ENCODE measurements at regions not wholly inside any gene's neighbourhood (a gene's known extent, or its start where the extent isn't known, plus 50 kb on each side); places are given as distances from the start of the nearest gene placed in this dataset.

DNA sequence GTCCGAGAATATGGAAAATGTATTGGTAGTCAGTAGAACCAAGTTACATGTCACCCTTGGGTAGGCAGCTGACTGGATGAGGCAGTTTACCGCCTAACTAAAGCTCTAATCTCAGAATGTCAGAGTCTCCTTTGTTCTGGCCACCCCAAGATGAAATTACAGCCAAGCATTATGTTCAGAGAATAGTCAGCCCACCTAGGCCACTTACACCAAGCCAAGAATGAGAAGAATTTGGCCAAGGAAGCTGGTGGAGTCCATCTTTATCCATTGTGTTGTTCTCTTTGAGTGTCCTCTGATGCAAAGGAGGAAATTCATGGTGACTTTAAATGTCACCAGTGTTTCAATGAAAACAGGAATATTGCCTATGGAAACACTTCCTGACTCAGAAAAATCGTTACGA, 275.1 kb upstream of the MAP3K1 start:
- Histone ChIP-seq H3K27ac (ENCODE audit: low read depth, low read length) (no peak overlapping the region), H3K36me3 (ENCODE audit: control insufficient read depth, insufficient read depth, low read length) (no peaks in the 10 kb centered on the region), H3K27me3 (ENCODE audit: control insufficient read depth, insufficient read depth, low read length) (no peaks in the 10 kb centered on the region), H3K9me3 (ENCODE audit: control insufficient read depth, insufficient read depth, low read depth, low read length) (no peaks in the 10 kb centered on the region), H3K9ac (ENCODE audit: low read length) (no peak overlapping the region), H3K4me1 (ENCODE audit: control insufficient read depth, insufficient read depth, low read length) (peaks cover 5% of the 10 kb centered on the region; the same call in 1 of the 2 replicates), H3K4me3 (ENCODE audit: low read depth, low read length) (no peak overlapping the region)

GRCh38 chr5:56538580-56538979, 276.8 kb upstream of the MAP3K1 start:
- Histone ChIP-seq H3K4me1 (ENCODE audit: control insufficient read depth, insufficient read depth, low read length) (peaks cover 18% of the 10 kb centered on the region; the same call in 1 of the 2 replicates), H3K27me3 (ENCODE audit: control insufficient read depth, insufficient read depth, low read length) (no peaks in the 10 kb centered on the region), H3K27ac (ENCODE audit: low read depth, low read length) (no peak overlapping the region), H3K4me3 (ENCODE audit: low read depth, low read length) (no peak overlapping the region), H3K36me3 (ENCODE audit: control insufficient read depth, insufficient read depth, low read length) (no peaks in the 10 kb centered on the region), H3K9me3 (ENCODE audit: control insufficient read depth, insufficient read depth, low read depth, low read length) (no peaks in the 10 kb centered on the region), H3K9ac (ENCODE audit: low read length) (no peak overlapping the region)

GRCh38 chr5:56535347-56535746, 280.0 kb upstream of the MAP3K1 start:
- Histone ChIP-seq H3K4me3 (ENCODE audit: low read depth, low read length) (no peak overlapping the region), H3K36me3 (ENCODE audit: control insufficient read depth, insufficient read depth, low read length) (no peaks in the 10 kb centered on the region), H3K9ac (ENCODE audit: low read length) (no peak overlapping the region), H3K27ac (ENCODE audit: low read depth, low read length) (peak overlapping the region; percentile 55; the same call in 1 of the 2 replicates), H3K9me3 (ENCODE audit: control insufficient read depth, insufficient read depth, low read depth, low read length) (no peaks in the 10 kb centered on the region), H3K27me3 (ENCODE audit: control insufficient read depth, insufficient read depth, low read length) (no peaks in the 10 kb centered on the region), H3K4me1 (ENCODE audit: control insufficient read depth, insufficient read depth, low read length) (peaks cover 19% of the 10 kb centered on the region; the same call in 1 of the 2 replicates)

DNA sequence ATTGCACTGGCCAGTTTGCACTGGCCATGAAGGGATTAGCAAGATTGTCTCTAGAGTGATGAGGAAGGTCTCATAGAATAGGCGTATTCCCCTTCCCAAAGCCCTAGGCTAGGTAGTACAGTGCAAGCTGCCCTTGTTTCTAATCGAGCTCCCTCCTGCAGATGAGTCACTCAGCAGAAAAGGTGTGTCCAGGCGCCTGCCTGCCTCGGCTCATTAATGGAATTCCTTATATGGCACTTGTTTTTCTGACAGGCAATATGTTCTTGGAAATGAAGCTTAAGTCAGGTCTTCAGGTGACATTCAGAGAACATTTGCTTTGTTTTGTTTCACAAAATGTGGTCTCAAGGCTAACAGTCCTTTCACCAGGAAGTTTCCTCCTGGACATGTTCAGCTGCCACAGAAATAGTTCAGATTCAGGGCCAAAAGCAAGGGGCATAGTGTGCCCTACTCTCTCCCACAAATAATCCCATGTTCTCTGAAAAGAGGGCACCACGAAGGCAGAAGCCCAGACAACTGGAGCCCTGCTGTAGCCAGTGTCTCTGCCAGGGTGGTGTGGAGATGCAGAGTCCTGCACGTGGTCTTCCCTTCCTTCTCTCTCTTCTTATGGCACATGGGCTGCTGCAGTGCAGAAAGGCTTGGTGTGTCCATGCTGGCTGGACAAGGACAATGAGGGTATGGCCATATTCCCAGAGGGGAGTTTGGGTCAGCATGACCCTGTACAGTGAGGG, 281.1 kb upstream of the MAP3K1 start:
- Histone ChIP-seq H3K9ac (ENCODE audit: low read length) (no peak overlapping the region), H3K27ac (ENCODE audit: low read depth, low read length) (no peak overlapping the region), H3K4me3 (ENCODE audit: low read depth, low read length) (no peak overlapping the region), H3K36me3 (ENCODE audit: control insufficient read depth, insufficient read depth, low read length) (no peaks in the 10 kb centered on the region), H3K4me1 (ENCODE audit: control insufficient read depth, insufficient read depth, low read length) (peaks cover 19% of the 10 kb centered on the region; the same call in 1 of the 2 replicates), H3K9me3 (ENCODE audit: control insufficient read depth, insufficient read depth, low read depth, low read length) (no peaks in the 10 kb centered on the region), H3K27me3 (ENCODE audit: control insufficient read depth, insufficient read depth, low read length) (no peaks in the 10 kb centered on the region)

DNA sequence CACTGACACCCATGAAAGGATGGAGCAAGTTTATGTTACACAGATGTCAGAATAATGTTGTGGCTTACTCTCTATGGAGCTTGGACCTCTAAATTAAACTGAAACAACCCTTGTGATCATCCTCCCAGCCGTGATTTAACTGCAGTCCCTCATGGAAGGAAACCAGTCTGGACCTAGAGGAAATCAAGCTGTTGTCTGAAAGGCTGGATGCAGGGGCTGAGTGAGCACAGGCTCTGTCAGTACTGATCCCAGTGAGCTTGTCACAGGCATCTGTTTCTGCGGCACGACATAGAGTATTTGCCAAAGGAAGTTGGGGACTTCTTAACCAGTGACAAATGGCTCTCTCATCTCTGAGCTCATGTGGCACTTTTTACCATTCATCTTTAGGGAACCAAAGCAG, 282.9 kb upstream of the MAP3K1 start:
- Histone ChIP-seq H3K4me1 (ENCODE audit: control insufficient read depth, insufficient read depth, low read length) (peaks cover 19% of the 10 kb centered on the region; the same call in 1 of the 2 replicates), H3K27ac (ENCODE audit: low read depth, low read length) (no peak overlapping the region), H3K4me3 (ENCODE audit: low read depth, low read length) (no peak overlapping the region), H3K9ac (ENCODE audit: low read length) (no peak overlapping the region), H3K36me3 (ENCODE audit: control insufficient read depth, insufficient read depth, low read length) (no peaks in the 10 kb centered on the region), H3K9me3 (ENCODE audit: control insufficient read depth, insufficient read depth, low read depth, low read length) (no peaks in the 10 kb centered on the region), H3K27me3 (ENCODE audit: control insufficient read depth, insufficient read depth, low read length) (no peaks in the 10 kb centered on the region)

- Histone ChIP-seq H3K36me3 (ENCODE audit: control insufficient read depth, insufficient read depth, low read length) (no peaks in the 10 kb centered on the region), H3K9ac (ENCODE audit: low read length) (no peak overlapping the region), H3K27me3 (ENCODE audit: control insufficient read depth, insufficient read depth, low read length) (no peaks in the 10 kb centered on the region), H3K27ac (ENCODE audit: low read depth, low read length) (no peak overlapping the region), H3K4me3 (ENCODE audit: low read depth, low read length) (no peak overlapping the region), H3K4me1 (ENCODE audit: control insufficient read depth, insufficient read depth, low read length) (peaks cover 17% of the 10 kb centered on the region; the same call in 1 of the 2 replicates), H3K9me3 (ENCODE audit: control insufficient read depth, insufficient read depth, low read depth, low read length) (no peaks in the 10 kb centered on the region)
Measured at GRCh38 chr5:56530626-56531138, 284.7 kb upstream of the MAP3K1 start.

GRCh38 chr5:56529666-56530430, 285.5 kb upstream of the MAP3K1 start:
- H3K36me3 ChIP-seq (ENCODE audit: control insufficient read depth, insufficient read depth, low read length), result no peaks in the 10 kb centered on the region
- no peaks in the 10 kb centered on the region for H3K27me3 ChIP-seq (ENCODE audit: control insufficient read depth, insufficient read depth, low read length)
- H3K27ac ChIP-seq (ENCODE audit: low read depth, low read length), result no peak overlapping the region

GRCh38 chr5:56527174-56527573, 288.2 kb upstream of the MAP3K1 start:
- Histone ChIP-seq H3K36me3 (ENCODE audit: control insufficient read depth, insufficient read depth, low read length) (no peaks in the 10 kb centered on the region), H3K4me1 (ENCODE audit: control insufficient read depth, insufficient read depth, low read length) (no peaks in the 10 kb centered on the region; the same call in 1 of the 2 replicates), H3K4me3 (ENCODE audit: low read depth, low read length) (no peak overlapping the region), H3K9ac (ENCODE audit: low read length) (no peak overlapping the region), H3K27ac (ENCODE audit: low read depth, low read length) (no peak overlapping the region), H3K9me3 (ENCODE audit: control insufficient read depth, insufficient read depth, low read depth, low read length) (no peaks in the 10 kb centered on the region), H3K27me3 (ENCODE audit: control insufficient read depth, insufficient read depth, low read length) (no peaks in the 10 kb centered on the region)

More at GRCh38 chr5:56529666-56530430, 285.5 kb upstream of the MAP3K1 start:
- no peak overlapping the region for H3K9ac ChIP-seq (ENCODE audit: low read length)
- peaks cover 12% of the 10 kb centered on the region; the same call in 1 of the 2 replicates for H3K4me1 ChIP-seq (ENCODE audit: control insufficient read depth, insufficient read depth, low read length)
- H3K9me3 ChIP-seq (ENCODE audit: control insufficient read depth, insufficient read depth, low read depth, low read length), result no peaks in the 10 kb centered on the region
- H3K4me3 ChIP-seq (ENCODE audit: low read depth, low read length), result no peak overlapping the region

DNA sequence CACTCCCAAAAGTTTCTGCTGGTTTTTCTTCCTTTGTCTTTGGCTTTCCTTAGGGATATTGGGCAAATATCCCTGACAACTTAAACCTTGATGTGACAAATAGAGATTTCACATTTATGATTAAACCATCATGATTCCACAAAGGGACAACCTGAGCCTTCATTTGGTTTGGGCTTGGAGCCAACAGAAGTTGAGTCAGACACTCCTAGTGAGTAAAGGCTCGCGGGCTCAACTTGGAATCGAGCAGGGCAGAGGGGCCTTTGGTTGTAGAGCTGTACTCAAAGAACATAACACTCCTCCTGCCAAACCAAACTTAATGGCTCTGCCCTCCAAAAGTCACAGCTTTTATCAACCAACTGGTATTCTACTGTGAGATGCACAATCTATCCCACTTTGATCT, 290.2 kb upstream of the MAP3K1 start:
- Histone ChIP-seq H3K4me3 (ENCODE audit: low read depth, low read length) (no peak overlapping the region), H3K4me1 (ENCODE audit: control insufficient read depth, insufficient read depth, low read length) (no peaks in the 10 kb centered on the region; the same call in 1 of the 2 replicates), H3K27ac (ENCODE audit: low read depth, low read length) (no peak overlapping the region), H3K36me3 (ENCODE audit: control insufficient read depth, insufficient read depth, low read length) (no peaks in the 10 kb centered on the region), H3K27me3 (ENCODE audit: control insufficient read depth, insufficient read depth, low read length) (no peaks in the 10 kb centered on the region), H3K9me3 (ENCODE audit: control insufficient read depth, insufficient read depth, low read depth, low read length) (no peaks in the 10 kb centered on the region), H3K9ac (ENCODE audit: low read length) (no peak overlapping the region)

- H3K9me3 ChIP-seq (ENCODE audit: control insufficient read depth, insufficient read depth, low read depth, low read length), result no peaks in the 10 kb centered on the region
- H3K4me1 ChIP-seq (ENCODE audit: control insufficient read depth, insufficient read depth, low read length), result no peaks in the 10 kb centered on the region; the same call in 1 of the 2 replicates
- H3K9ac ChIP-seq (ENCODE audit: low read length), result no peak overlapping the region
- H3K27ac ChIP-seq (ENCODE audit: low read depth, low read length), result no peak overlapping the region
- no peaks in the 10 kb centered on the region for H3K36me3 ChIP-seq (ENCODE audit: control insufficient read depth, insufficient read depth, low read length)
- H3K4me3 ChIP-seq (ENCODE audit: low read depth, low read length), result no peak overlapping the region
- H3K27me3 ChIP-seq (ENCODE audit: control insufficient read depth, insufficient read depth, low read length), result no peaks in the 10 kb centered on the region
Measured at GRCh38 chr5:56523790-56524575, 290.9 kb upstream of the ANKRD55 start.
